ENCODE measurements at regions not wholly inside any gene's neighbourhood (a gene's known extent, or its start where the extent isn't known, plus 50 kb on each side); places are given as distances from the start of the nearest gene placed in this dataset.

DNA sequence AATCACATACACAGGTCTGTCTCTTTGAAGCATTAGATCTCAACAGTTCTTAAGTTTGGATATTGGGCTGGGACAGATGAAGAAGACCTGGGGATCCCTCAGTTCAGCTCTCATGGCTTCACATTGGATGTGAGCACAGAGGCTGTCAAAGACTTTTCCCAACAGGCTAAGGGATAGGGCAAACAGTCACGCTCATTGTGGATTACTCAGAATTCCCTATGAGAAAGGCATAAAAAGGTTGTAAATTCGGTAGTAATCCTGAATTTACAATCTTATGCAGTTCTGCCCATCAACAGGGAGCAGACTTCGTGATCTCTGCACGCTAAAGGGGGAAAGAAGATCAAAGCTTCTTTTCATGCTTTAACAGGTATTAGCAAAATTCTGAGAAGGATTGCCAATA lies 448.4 kb downstream of the DAD1 start:
- TF ChIP-seq, protein P1, sequence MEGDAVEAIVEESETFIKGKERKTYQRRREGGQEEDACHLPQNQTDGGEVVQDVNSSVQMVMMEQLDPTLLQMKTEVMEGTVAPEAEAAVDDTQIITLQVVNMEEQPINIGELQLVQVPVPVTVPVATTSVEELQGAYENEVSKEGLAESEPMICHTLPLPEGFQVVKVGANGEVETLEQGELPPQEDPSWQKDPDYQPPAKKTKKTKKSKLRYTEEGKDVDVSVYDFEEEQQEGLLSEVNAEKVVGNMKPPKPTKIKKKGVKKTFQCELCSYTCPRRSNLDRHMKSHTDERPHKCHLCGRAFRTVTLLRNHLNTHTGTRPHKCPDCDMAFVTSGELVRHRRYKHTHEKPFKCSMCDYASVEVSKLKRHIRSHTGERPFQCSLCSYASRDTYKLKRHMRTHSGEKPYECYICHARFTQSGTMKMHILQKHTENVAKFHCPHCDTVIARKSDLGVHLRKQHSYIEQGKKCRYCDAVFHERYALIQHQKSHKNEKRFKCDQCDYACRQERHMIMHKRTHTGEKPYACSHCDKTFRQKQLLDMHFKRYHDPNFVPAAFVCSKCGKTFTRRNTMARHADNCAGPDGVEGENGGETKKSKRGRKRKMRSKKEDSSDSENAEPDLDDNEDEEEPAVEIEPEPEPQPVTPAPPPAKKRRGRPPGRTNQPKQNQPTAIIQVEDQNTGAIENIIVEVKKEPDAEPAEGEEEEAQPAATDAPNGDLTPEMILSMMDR (IDR thresholded peaks at IDR 0.05; ENCODE audit: insufficient read depth, low read length, missing control alignments) = no peak

DNA sequence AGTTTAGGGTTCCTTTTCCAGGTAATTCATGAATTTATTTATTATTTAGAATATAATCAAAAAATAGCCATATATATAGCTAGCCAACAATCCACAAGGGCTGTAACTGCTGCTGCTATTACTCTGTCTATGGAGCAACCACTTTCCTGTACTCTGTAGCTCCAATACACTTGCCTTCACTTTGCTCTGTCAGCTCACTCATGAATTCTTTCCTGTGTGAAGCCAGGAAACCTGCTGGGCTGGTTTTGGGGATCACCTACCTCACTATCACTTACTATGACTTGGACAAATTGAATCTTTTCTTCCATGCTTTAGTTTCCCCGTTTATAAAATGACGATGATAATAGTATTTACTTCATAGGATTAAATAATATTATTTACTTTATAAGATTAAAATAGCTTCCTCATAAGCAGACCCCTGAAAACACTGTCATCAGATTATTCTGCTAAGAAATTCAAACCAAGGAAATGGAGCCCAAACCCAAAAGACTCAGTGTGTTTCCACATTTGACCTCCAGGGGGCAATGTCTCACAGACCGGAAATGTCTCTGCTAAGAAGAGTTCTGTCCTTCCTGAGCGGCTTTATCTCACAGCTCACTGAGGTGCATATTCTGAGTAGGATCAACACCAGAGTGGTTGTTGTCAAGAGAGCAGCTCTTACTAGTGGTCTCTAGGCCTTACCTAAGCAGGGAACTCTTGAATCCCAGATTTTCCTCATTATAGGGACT lies 457.1 kb downstream of the DAD1 start:
- DNase-seq (ENCODE audit: low read depth, low spot score) = no peak
- TF ChIP-seq, protein P1 (IDR thresholded peaks at IDR 0.05; ENCODE audit: insufficient read depth, low read length, missing control alignments) = peak; percentile 45
- CTCF ChIA-PET = interaction anchor here (0.9 to 1.4 kb wide), 7 partner anchors 11 to 61 kb away, joined by 3 to 5 read pairs (median 3); no protein-coding TSS in a partner anchor
- H3K4me3 ChIP-seq (ENCODE audit: low read depth, low read length) = no peak overlapping the region
- POLR2A ChIA-PET = no interaction called here

More for the DNA sequence above, 448.4 kb downstream of the DAD1 start:
- ChIA-PET POLR2A (no interaction called here), CTCF (no interaction called here)
- no peak for DNase-seq (ENCODE audit: low read depth, low spot score)
- no peak overlapping the region for H3K4me3 ChIP-seq (ENCODE audit: low read depth, low read length)

DNA sequence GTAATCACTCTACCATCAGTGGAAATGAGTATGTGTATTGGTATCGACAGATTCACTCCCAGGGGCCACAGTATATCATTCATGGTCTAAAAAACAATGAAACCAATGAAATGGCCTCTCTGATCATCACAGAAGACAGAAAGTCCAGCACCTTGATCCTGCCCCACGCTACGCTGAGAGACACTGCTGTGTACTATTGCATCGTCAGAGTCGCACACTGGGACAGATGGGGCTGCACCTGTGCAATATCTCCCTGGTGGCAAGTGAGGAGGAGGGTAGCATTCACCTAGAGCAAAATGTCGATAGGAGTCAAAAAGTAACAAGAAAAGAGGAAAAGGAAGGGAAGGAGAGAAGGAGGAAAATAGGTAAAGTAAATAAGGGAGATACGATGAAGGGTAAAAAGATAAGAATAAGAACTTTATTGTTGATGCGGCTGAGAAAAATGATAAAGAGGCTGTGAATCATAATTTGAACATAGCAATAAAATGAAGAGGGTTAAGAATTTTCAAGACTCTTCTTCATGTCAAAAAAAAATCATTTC lies 450.5 kb upstream of the OR4E1 start:
- no peak overlapping the region for H3K4me3 ChIP-seq (ENCODE audit: low read depth, low read length)
- DNase-seq (ENCODE audit: low read depth, low spot score) = no peak
- ChIA-PET CTCF (interaction anchor here (2.4 kb wide), 1 partner anchor 12 kb away, joined by 7 read pairs; no protein-coding TSS in a partner anchor), POLR2A (no interaction called here)
- TF ChIP-seq, protein P1 (IDR thresholded peaks at IDR 0.05; ENCODE audit: insufficient read depth, low read length, missing control alignments) = no peak

DNA sequence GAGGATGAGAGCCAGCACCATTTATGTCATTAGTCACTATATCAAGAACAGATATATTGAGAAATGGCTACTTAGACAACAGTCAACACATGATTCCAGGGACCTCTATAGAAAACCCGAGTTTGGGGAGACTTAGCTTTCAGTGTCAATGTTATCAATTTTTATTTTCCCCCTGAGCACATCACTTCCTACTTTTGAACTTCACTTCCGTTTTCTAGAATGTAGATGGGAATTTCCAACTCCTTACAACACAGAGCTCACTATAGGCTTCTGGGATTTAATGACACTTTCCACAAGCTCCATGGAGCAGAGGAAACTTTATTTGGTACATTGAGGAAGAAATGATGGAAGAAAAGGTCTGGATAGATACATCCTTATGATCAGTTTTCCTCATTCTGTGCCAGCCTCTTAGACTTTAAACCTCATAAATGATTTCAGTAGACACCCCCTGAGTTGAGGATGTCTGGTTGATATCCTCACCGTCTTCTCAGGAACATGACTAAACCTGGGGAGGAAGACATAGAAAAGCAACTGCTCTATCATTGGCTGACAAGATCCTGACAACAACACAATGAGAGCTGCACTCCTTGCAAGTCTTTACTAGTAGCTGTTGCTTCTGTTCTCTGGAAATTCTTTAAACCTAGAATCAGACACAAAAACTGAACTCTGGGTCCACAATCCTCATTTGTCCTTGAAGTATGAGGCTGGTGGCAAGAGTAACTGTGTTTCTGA lies 449.4 kb upstream of the OR4E1 start:
- TF ChIP-seq, protein P1 (IDR thresholded peaks at IDR 0.05; ENCODE audit: insufficient read depth, low read length, missing control alignments) = no peak
- ChIA-PET CTCF (interaction anchor here (1.0 to 2.4 kb wide), 2 partner anchors 11 to 27 kb away, joined by 3 to 7 read pairs; no protein-coding TSS in a partner anchor), POLR2A (no interaction called here)
- H3K4me3 ChIP-seq (ENCODE audit: low read depth, low read length) = no peak overlapping the region
- DNase-seq (ENCODE audit: low read depth, low spot score) = no peak

DNA sequence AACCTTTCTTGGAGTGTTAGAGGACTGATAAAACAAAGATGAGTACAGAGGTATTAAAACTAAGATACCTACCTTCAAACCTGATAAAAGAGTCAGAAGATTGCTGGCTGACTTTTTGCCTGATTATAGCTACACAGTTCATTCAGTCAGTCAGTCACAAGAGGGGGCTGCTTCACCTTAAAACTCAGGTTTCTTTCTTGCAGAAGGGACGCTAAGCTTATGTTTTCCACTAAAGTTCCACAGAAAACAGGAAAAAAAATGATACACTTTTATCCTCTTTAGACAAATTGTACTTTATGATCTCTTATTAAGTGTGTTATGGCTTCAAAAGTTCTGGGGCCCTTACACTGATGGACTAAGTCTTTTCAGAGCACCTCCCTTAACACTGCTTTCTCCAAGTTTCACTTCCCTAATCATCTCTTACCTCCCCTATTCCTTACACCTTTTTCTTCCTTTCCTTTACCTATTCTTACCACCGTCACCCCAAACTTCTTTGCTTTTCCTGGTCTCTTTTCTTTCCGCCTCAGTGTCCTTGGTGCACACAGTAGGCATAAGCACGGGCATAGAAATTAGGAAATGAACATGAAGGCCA lies 448.7 kb upstream of the OR4E1 start:
- DNase-seq (ENCODE audit: low read depth, low spot score) = no peak
- no peak overlapping the region for H3K4me3 ChIP-seq (ENCODE audit: low read depth, low read length)
- TF ChIP-seq, protein P1 (IDR thresholded peaks at IDR 0.05; ENCODE audit: insufficient read depth, low read length, missing control alignments) = no peak
- ChIA-PET POLR2A (no interaction called here), CTCF (interaction anchor here (1.0 to 1.1 kb wide), 2 partner anchors 10 to 26 kb away, joined by 3 read pairs; no protein-coding TSS in a partner anchor)
